ENCODE measurements at regions not wholly inside any gene's neighbourhood (a gene's known extent, or its start where the extent isn't known, plus 50 kb on each side); places are given as distances from the start of the nearest gene placed in this dataset.
A peak's percentile ranks its signal among the peaks of the same experiment; 100 is the strongest.

GRCh38 chr10:3354174-3354900, 181.8 kb upstream of the PITRM1 start:
- DNase-seq = no peak

GRCh38 chr10:3353235-3353634, 180.7 kb upstream of the PITRM1 start:
- DNase-seq = peak in 2 of 56 donors; percentile 23 to 35

GRCh38 chr10:3350617-3351258, 178.2 kb upstream of the PITRM1 start:
- no peak for DNase-seq

GRCh38 chr10:3350205-3350604, 177.6 kb upstream of the PITRM1 start:
- DNase-seq = no peak

- no peak for DNase-seq
Measured at GRCh38 chr10:3348564-3348963, 176.0 kb upstream of the PITRM1 start.

GRCh38 chr10:3347413-3348182, 175.0 kb upstream of the PITRM1 start:
- DNase-seq = no peak

- peak in 7 of 56 donors; percentile 16 to 36 (median 22) for DNase-seq
Measured at GRCh38 chr10:3346851-3347250, 174.3 kb upstream of the PITRM1 start.

- no peak for DNase-seq
Measured at GRCh38 chr10:3342771-3343170, 170.2 kb upstream of the PITRM1 start.

- no peak for DNase-seq
Measured at GRCh38 chr10:3340127-3340730, 167.6 kb upstream of the PITRM1 start.

GRCh38 chr10:3339531-3339950, 167.0 kb upstream of the PITRM1 start:
- DNase-seq = peak in 1 of 56 donors; percentile 9

GRCh38 chr10:3339121-3339520, 166.5 kb upstream of the PITRM1 start:
- no peak for DNase-seq

- no peak for DNase-seq
Measured at GRCh38 chr10:3337741-3338140, 165.2 kb upstream of the PITRM1 start.

GRCh38 chr10:3336673-3337293, 164.2 kb upstream of the PITRM1 start:
- no peak for DNase-seq

GRCh38 chr10:3333426-3333825, 160.8 kb upstream of the PITRM1 start:
- peak in 1 of 56 donors; percentile 20 for DNase-seq

- DNase-seq = no peak
Measured at GRCh38 chr10:3331690-3332230, 159.2 kb upstream of the PITRM1 start.

GRCh38 chr10:3331187-3331586, 158.6 kb upstream of the PITRM1 start:
- no peak for DNase-seq

- DNase-seq = peak in 3 of 56 donors; percentile 10 to 49 (median 14)
Measured at GRCh38 chr10:3330663-3331062, 158.1 kb upstream of the PITRM1 start.

GRCh38 chr10:3325954-3326750, 153.6 kb upstream of the PITRM1 start:
- no peak for DNase-seq

GRCh38 chr10:3324612-3325038, 152.0 kb upstream of the PITRM1 start:
- DNase-seq = no peak

GRCh38 chr10:3323865-3324498, 151.4 kb upstream of the PITRM1 start:
- peak in 25 of 56 donors; percentile 11 to 65 (median 33) for DNase-seq

Data from amygdala (tissue), 56 donors.